GM19035 (cell line): ENCODE measurements at regions not wholly inside any gene's neighbourhood (a gene's known extent, or its start where the extent isn't known, plus 50 kb on each side); places are given as distances from the start of the nearest gene placed in this dataset.
"Not testable (repeated sequence)": the region's sequence is repeated elsewhere in the genome, so short reads cannot be mapped to it uniquely, and the experiment has no call there.

ENCODE experiments used
- ATAC-seq: cut with Tn5 transposase; IDR thresholded peaks from one replicate; pipeline ENCODE4 v1.9.1; 2021; ENCODE audit not compliant: unreplicated experiment

GRCh38 chr5:33059081-33059480 lies 348.0 kb downstream of the NPR3 start:
- no peak for ATAC-seq

GRCh38 chr5:33065131-33065530 lies 354.0 kb downstream of the NPR3 start:
- no peak for ATAC-seq

- ATAC-seq: no peak
Measured at GRCh38 chr5:33067291-33067690, 356.2 kb downstream of the NPR3 start.

- ATAC-seq: no peak
Measured at GRCh38 chr5:33068786-33069185, 357.7 kb downstream of the NPR3 start.

- no peak for ATAC-seq
Measured at GRCh38 chr5:33072296-33072695, 361.2 kb downstream of the NPR3 start.

- no peak for ATAC-seq
Measured at GRCh38 chr5:33072726-33073125, 361.6 kb downstream of the NPR3 start.

- ATAC-seq: no peak
Measured at GRCh38 chr5:33073881-33074327, 362.8 kb downstream of the NPR3 start.

- ATAC-seq: no peak
Measured at GRCh38 chr5:33074548-33074947, 363.4 kb downstream of the NPR3 start.

- ATAC-seq: no peak
Measured at GRCh38 chr5:33075731-33076130, 364.6 kb downstream of the NPR3 start.

- ATAC-seq: no peak
Measured at GRCh38 chr5:33079548-33079947, 361.2 kb upstream of the TARS1 start.

GRCh38 chr5:33080287-33080686 lies 360.5 kb upstream of the TARS1 start:
- no peak for ATAC-seq

- ATAC-seq: no peak
Measured at GRCh38 chr5:33088176-33088575, 352.6 kb upstream of the TARS1 start.

GRCh38 chr5:33091571-33092363 lies 349.0 kb upstream of the TARS1 start:
- no peak for ATAC-seq

GRCh38 chr5:33092719-33093118 lies 348.0 kb upstream of the TARS1 start:
- no peak for ATAC-seq

GRCh38 chr5:33102551-33102950 lies 338.2 kb upstream of the TARS1 start:
- no peak for ATAC-seq

GRCh38 chr5:33105521-33105941 lies 335.2 kb upstream of the TARS1 start:
- ATAC-seq: no peak

- not testable (repeated sequence) for ATAC-seq
Measured at GRCh38 chr5:33110496-33110895, 330.3 kb upstream of the TARS1 start.

GRCh38 chr5:33114361-33114760 lies 326.4 kb upstream of the TARS1 start:
- ATAC-seq: no peak

GRCh38 chr5:33115467-33115866 lies 325.3 kb upstream of the TARS1 start:
- no peak for ATAC-seq

- ATAC-seq: no peak
Measured at GRCh38 chr5:33118761-33119415, 321.9 kb upstream of the TARS1 start.

GRCh38 chr5:33120671-33121070 lies 320.1 kb upstream of the TARS1 start:
- ATAC-seq: no peak

GRCh38 chr5:33129309-33129708 lies 311.5 kb upstream of the TARS1 start:
- ATAC-seq: no peak
